ENCODE measurements at regions not wholly inside any gene's neighbourhood (a gene's known extent, or its start where the extent isn't known, plus 50 kb on each side); places are given as distances from the start of the nearest gene placed in this dataset.
A peak's percentile ranks its signal among the peaks of the same experiment; 100 is the strongest.

DNA sequence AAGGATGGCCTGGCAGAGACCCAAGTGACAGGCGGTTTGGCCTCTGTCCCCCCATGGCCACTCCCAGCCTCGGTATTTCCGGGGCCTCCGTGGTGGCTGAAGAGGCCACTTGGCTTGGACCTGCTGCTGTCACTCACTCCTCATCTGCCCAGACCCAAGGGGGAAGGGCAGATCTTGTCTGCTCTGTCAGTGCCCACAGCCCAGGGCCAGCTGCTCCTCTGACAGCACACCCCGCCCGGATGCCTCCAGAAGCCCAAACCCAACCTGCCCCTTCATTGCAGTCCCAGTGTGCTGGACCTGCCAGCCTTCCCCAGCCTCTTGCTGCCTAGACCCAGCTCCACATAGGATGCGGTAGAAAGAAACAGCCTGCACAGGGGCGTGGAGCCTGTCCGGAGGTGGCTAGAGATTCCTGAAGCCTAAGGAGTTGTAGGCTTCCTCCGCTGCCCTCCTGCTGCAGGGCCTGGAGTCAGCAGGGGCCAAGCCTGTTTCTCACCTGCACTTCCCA lies 52.0 kb downstream of the MAGEF1 start:
- peak overlapping the region in 1 of 2 experiments; percentile 66 for H3K14ac ChIP-seq (ENCODE audit: low read length in 2 of 2)

DNA sequence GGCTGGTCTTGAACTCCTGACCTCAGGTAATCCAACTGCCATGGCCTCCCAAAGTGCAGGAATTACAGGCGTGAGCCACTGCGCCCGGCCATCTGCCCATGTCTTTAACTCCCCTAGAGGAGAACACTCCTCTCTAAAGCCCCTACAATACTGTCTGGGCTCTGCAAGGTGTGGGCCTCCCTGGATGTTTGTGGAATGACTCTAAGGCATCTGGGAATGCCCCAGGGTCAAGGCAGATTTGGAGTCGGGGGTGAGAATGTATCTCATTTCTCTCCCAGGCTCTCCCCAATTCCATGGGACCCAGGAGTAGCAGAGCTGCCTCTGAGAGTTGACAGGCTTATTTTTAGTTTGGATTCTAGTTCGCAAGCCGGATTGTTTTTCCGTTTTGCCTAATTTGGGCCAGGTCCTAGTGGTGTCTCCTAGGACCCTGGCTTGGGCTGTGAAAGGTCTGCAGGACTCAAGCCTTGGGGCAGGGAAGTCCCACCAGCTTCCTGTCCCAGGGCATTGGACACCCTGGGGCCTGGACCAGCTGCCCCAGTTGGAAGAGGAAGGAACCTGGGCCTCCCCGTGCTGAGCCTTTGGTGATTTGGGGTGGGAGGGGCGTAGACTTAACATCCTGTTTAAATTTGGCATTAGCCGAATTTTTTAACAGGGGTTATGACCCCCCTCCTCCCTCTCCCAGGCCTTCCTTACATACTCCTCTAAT lies 53.5 kb downstream of the MAGEF1 start:
- Histone ChIP-seq H3K4ac (ENCODE audit: low read depth in 1 of 2, low read length in 2 of 2) (no peak overlapping the region), H3K4me1 (ENCODE audit: control insufficient read depth, insufficient read depth, low read depth, low read length) (peaks cover 19% of the 10 kb centered on the region), H3K9me3 (ENCODE audit: control insufficient read depth, low read length) (no peaks in the 10 kb centered on the region), H3K27ac (ENCODE audit: low read length, poor library complexity, severe bottlenecking) (no peak overlapping the region), H3K4me2 (ENCODE audit: low read length, poor library complexity, severe bottlenecking) (no peak overlapping the region), H4K91ac (ENCODE audit: low read length) (no peak overlapping the region), H3K9ac (ENCODE audit: low read length) (no peak overlapping the region), H2AFZ (ENCODE audit: low read depth, low read length) (no peak overlapping the region), H3K18ac (ENCODE audit: low read depth in 1 of 2, low read length in 2 of 2) (no peak overlapping the region), H4K8ac (ENCODE audit: low read length) (no peak overlapping the region), H3K27me3 (ENCODE audit: control insufficient read depth in 1 of 2, insufficient read depth in 1 of 2, low read length in 2 of 2) (peaks cover 5 to 15% of the 10 kb centered on the region in 2 experiments), H3K14ac (ENCODE audit: low read length in 2 of 2) (no peak overlapping the region), H2BK12ac (ENCODE audit: low read length in 2 of 2) (no peak overlapping the region), H3K23ac (ENCODE audit: low read length in 2 of 2) (no peak overlapping the region), H3K4me3 (ENCODE audit: insufficient read depth in 1 of 2, low read depth in 1 of 2, low read length in 2 of 2) (no peak overlapping the region), H2BK5ac (ENCODE audit: low read depth, low read length, poor library complexity, severe bottlenecking) (no peak overlapping the region), H3K36me3 (ENCODE audit: control insufficient read depth in 1 of 2, insufficient read depth in 2 of 2, low read depth in 1 of 2, low read length in 2 of 2) (no peaks in the 10 kb centered on the region), H2AK5ac (ENCODE audit: low read length, severe bottlenecking) (no peak overlapping the region), H2BK15ac (ENCODE audit: low read depth, poor library complexity, severe bottlenecking) (no peak overlapping the region), H2BK120ac (ENCODE audit: low read depth, low read length) (no peak overlapping the region), H3K79me1 (replicated peaks; ENCODE audit: low read length, poor library complexity, severe bottlenecking) (no peaks in the 10 kb centered on the region)
- WGBS: 68% methylated on average over 7 of the region's 10 CpGs
- DNase-seq: no peak

More for the DNA sequence above, 52.0 kb downstream of the MAGEF1 start:
- H3K36me3 ChIP-seq (ENCODE audit: control insufficient read depth in 1 of 2, insufficient read depth in 2 of 2, low read depth in 1 of 2, low read length in 2 of 2): no peaks in the 10 kb centered on the region
- peak overlapping the region; percentile 35 for H4K91ac ChIP-seq (ENCODE audit: low read length)
- H2BK15ac ChIP-seq (ENCODE audit: low read depth, poor library complexity, severe bottlenecking): peak overlapping the region; percentile 2
- 32% methylated on average over 10 of the region's 10 CpGs for WGBS
- no peak overlapping the region for H2BK120ac ChIP-seq (ENCODE audit: low read depth, low read length)
- H3K27ac ChIP-seq (ENCODE audit: low read length, poor library complexity, severe bottlenecking): no peak overlapping the region
- H3K9me3 ChIP-seq (ENCODE audit: control insufficient read depth, low read length): no peaks in the 10 kb centered on the region
- H3K9ac ChIP-seq (ENCODE audit: low read length): no peak overlapping the region
- H2AFZ ChIP-seq (ENCODE audit: low read depth, low read length): no peak overlapping the region
- H3K18ac ChIP-seq (ENCODE audit: low read depth in 1 of 2, low read length in 2 of 2): peak overlapping the region in 1 of 2 experiments; percentile 35
- H2BK12ac ChIP-seq (ENCODE audit: low read length in 2 of 2): peak overlapping the region in 1 of 2 experiments; percentile 2
- no peak for DNase-seq
- H4K8ac ChIP-seq (ENCODE audit: low read length): peak overlapping the region; percentile 1
- H3K4me1 ChIP-seq (ENCODE audit: control insufficient read depth, insufficient read depth, low read depth, low read length): peaks cover 19% of the 10 kb centered on the region
- H2AK5ac ChIP-seq (ENCODE audit: low read length, severe bottlenecking): no peak overlapping the region
- H3K27me3 ChIP-seq (ENCODE audit: control insufficient read depth in 1 of 2, insufficient read depth in 1 of 2, low read length in 2 of 2): peaks cover 5 to 10% of the 10 kb centered on the region in 2 experiments
- no peak overlapping the region for H3K4me2 ChIP-seq (ENCODE audit: low read length, poor library complexity, severe bottlenecking)
- H3K23ac ChIP-seq (ENCODE audit: low read length in 2 of 2): no peak overlapping the region
- H3K4ac ChIP-seq (ENCODE audit: low read depth in 1 of 2, low read length in 2 of 2): no peak overlapping the region
- H3K4me3 ChIP-seq (ENCODE audit: insufficient read depth in 1 of 2, low read depth in 1 of 2, low read length in 2 of 2): no peak overlapping the region
- H3K79me1 ChIP-seq (replicated peaks; ENCODE audit: low read length, poor library complexity, severe bottlenecking): no peaks in the 10 kb centered on the region
- no peak overlapping the region for H2BK5ac ChIP-seq (ENCODE audit: low read depth, low read length, poor library complexity, severe bottlenecking)

DNA sequence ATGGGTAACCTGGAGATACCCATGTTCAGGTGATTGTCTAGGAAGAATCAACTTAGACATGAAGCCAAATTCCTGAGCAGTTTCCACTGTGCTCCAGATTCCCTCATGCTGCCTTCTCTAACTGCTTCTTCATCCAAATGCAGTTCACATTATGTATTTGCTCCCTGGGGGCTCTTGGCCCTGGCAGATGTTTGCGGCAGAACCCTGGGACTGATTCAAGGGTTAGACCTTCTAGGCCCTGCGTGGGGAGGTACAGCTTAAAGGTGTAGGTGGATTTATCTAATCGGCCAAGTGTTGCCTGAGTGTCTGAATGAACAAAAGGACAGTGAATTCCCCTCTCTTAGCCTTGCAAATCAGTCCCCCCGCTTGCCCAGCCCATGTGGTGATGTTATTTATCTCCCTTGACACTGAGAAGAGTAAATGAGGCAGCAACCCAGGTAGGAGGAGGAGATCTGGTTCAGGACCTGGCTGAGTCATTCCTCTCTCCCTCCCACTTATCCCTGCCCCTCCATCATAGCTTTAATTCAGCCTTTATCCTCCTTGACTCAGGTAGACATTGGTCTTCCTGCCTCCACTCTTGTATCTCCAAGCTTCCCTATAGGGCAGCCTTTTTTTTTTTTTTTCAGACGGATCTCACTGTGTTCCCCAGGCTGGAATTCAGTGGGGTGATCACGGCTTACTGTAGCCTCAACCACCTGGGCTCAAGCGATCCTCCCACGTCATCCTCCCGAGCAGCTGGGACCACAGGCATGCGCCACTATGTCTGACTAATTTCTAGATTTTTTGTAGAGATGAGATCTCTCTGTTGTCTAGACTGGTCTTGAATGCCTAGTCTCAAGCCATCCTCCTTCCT lies 54.8 kb downstream of the MAGEF1 start:
- DNase-seq: peak; percentile 81
- Histone ChIP-seq H3K18ac (ENCODE audit: low read depth in 1 of 2, low read length in 2 of 2) (no peak overlapping the region), H2AFZ (ENCODE audit: low read depth, low read length) (no peak overlapping the region), H2BK12ac (ENCODE audit: low read length in 2 of 2) (peak overlapping the region in 1 of 2 experiments; percentile 12), H3K4me1 (ENCODE audit: control insufficient read depth, insufficient read depth, low read depth, low read length) (peaks cover 18% of the 10 kb centered on the region), H3K79me1 (replicated peaks; ENCODE audit: low read length, poor library complexity, severe bottlenecking) (no peaks in the 10 kb centered on the region), H4K91ac (ENCODE audit: low read length) (no peak overlapping the region), H2BK15ac (ENCODE audit: low read depth, poor library complexity, severe bottlenecking) (no peak overlapping the region), H3K4ac (ENCODE audit: low read depth in 1 of 2, low read length in 2 of 2) (no peak overlapping the region), H4K8ac (ENCODE audit: low read length) (no peak overlapping the region), H3K14ac (ENCODE audit: low read length in 2 of 2) (no peak overlapping the region), H3K27me3 (ENCODE audit: control insufficient read depth in 1 of 2, insufficient read depth in 1 of 2, low read length in 2 of 2) (peaks cover 5 to 9% of the 10 kb centered on the region in 2 experiments), H2AK5ac (ENCODE audit: low read length, severe bottlenecking) (no peak overlapping the region), H3K4me3 (ENCODE audit: insufficient read depth in 1 of 2, low read depth in 1 of 2, low read length in 2 of 2) (no peak overlapping the region), H3K36me3 (ENCODE audit: control insufficient read depth in 1 of 2, insufficient read depth in 2 of 2, low read depth in 1 of 2, low read length in 2 of 2) (no peaks in the 10 kb centered on the region), H3K9ac (ENCODE audit: low read length) (no peak overlapping the region), H3K23ac (ENCODE audit: low read length in 2 of 2) (no peak overlapping the region), H3K4me2 (ENCODE audit: low read length, poor library complexity, severe bottlenecking) (no peak overlapping the region), H2BK5ac (ENCODE audit: low read depth, low read length, poor library complexity, severe bottlenecking) (no peak overlapping the region), H2BK120ac (ENCODE audit: low read depth, low read length) (no peak overlapping the region), H3K27ac (ENCODE audit: low read length, poor library complexity, severe bottlenecking) (no peak overlapping the region), H3K9me3 (ENCODE audit: control insufficient read depth, low read length) (no peaks in the 10 kb centered on the region)
- 64% methylated on average over 7 of the region's 10 CpGs for WGBS

DNA sequence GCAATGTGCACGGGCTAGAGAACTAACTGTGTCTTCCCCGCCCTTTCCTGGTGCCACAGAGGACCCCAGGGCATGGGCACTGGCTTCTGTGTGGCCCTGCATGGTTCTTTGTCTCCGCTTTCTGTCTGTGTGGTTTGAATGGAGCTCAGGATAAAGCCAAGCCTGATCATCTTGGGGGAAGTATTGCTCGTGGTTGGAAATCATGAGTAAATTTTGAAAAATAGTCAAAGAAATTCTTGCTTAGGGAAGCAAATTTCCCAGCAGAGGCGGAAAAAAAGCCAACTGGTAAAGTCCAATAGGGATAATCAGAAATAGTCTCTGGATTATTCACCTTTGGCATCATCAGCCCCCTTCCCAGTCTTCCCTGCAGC lies 55.4 kb downstream of the MAGEF1 start:
- H3K4me3 ChIP-seq (ENCODE audit: insufficient read depth in 1 of 2, low read depth in 1 of 2, low read length in 2 of 2): no peak overlapping the region
- no peak overlapping the region for H3K23ac ChIP-seq (ENCODE audit: low read length in 2 of 2)
- H2BK120ac ChIP-seq (ENCODE audit: low read depth, low read length): no peak overlapping the region
- H3K4me2 ChIP-seq (ENCODE audit: low read length, poor library complexity, severe bottlenecking): no peak overlapping the region
- no peak overlapping the region for H4K8ac ChIP-seq (ENCODE audit: low read length)
- peak overlapping the region; percentile 67 for H4K91ac ChIP-seq (ENCODE audit: low read length)
- H3K9ac ChIP-seq (ENCODE audit: low read length): no peak overlapping the region
- no peak overlapping the region for H3K18ac ChIP-seq (ENCODE audit: low read depth in 1 of 2, low read length in 2 of 2)
- no peak overlapping the region for H2BK5ac ChIP-seq (ENCODE audit: low read depth, low read length, poor library complexity, severe bottlenecking)
- no peaks in the 10 kb centered on the region for H3K9me3 ChIP-seq (ENCODE audit: control insufficient read depth, low read length)
- no peaks in the 10 kb centered on the region for H3K79me1 ChIP-seq (replicated peaks; ENCODE audit: low read length, poor library complexity, severe bottlenecking)
- H3K4me1 ChIP-seq (ENCODE audit: control insufficient read depth, insufficient read depth, low read depth, low read length): peaks cover 20% of the 10 kb centered on the region
- H2BK15ac ChIP-seq (ENCODE audit: low read depth, poor library complexity, severe bottlenecking): no peak overlapping the region
- no peaks in the 10 kb centered on the region for H3K36me3 ChIP-seq (ENCODE audit: control insufficient read depth in 1 of 2, insufficient read depth in 2 of 2, low read depth in 1 of 2, low read length in 2 of 2)
- no peak overlapping the region for H2BK12ac ChIP-seq (ENCODE audit: low read length in 2 of 2)
- H2AK5ac ChIP-seq (ENCODE audit: low read length, severe bottlenecking): no peak overlapping the region
- WGBS: 82% methylated on average over 5 of the region's 5 CpGs
- H3K27me3 ChIP-seq (ENCODE audit: control insufficient read depth in 1 of 2, insufficient read depth in 1 of 2, low read length in 2 of 2): peaks cover 5 to 9% of the 10 kb centered on the region in 2 experiments
- no peak overlapping the region for H3K4ac ChIP-seq (ENCODE audit: low read depth in 1 of 2, low read length in 2 of 2)
- no peak for DNase-seq
- H2AFZ ChIP-seq (ENCODE audit: low read depth, low read length): no peak overlapping the region
- no peak overlapping the region for H3K27ac ChIP-seq (ENCODE audit: low read length, poor library complexity, severe bottlenecking)
- no peak overlapping the region for H3K14ac ChIP-seq (ENCODE audit: low read length in 2 of 2)

Data from mesenchymal stem cell (in vitro differentiated cells and primary cell).